BJ (cell line): ENCODE measurements at regions not wholly inside any gene's neighbourhood (a gene's known extent, or its start where the extent isn't known, plus 50 kb on each side); places are given as distances from the start of the nearest gene placed in this dataset.
A peak's percentile ranks its signal among the peaks of the same experiment; 100 is the strongest.

ENCODE experiments used
- CTCF ChIA-PET: fragments of 350-600 bp; formaldehyde crosslinking; extraction: SDS; loops from one replicate; lab custom pipeline; 2021; ENCODE audit warnings: antibody characterized with exemption, inconsistent platforms; lab: Yijun Ruan, JAX
- POLR2A ChIA-PET: fragments of 300-600 bp; sonication (Branson Sonifier 250); formaldehyde crosslinking; extraction: SDS; loops from one replicate; lab custom pipeline; 2021; ENCODE audit warnings: antibody characterized with exemption; lab: Charles Lee
- DNase-seq: peaks from one replicate; pipeline ENCODE4 v3.0.0-alpha.2; 2011; ENCODE audit warnings: low read depth
- H3K27me3 ChIP-seq: 2 replicates; pipeline ENCODE4 v1.6.0; 2011; ENCODE audit warnings: low read length; ENCODE audit not compliant: control insufficient read depth, insufficient read depth
- H3K36me3 ChIP-seq: 2 replicates; pipeline ENCODE4 v1.5.1; 2011; ENCODE audit warnings: low read length; ENCODE audit not compliant: control insufficient read depth, insufficient read depth
- H3K4me3 ChIP-seq: 2 replicates; pipeline ENCODE4 v1.5.1; 2011; ENCODE audit warnings: low read depth, mild to moderate bottlenecking, control low read depth, low read length
- TF ChIP-seq, protein P1 (sequence below): IDR thresholded peaks from 2 replicates; pipeline ENCODE4 v1.5.1; 2011; ENCODE audit warnings: low read depth, mild to moderate bottlenecking, control low read depth, inconsistent platforms, low read length, moderate library complexity; ENCODE audit not compliant: insufficient read depth

- DNase-seq: peak; percentile 47
- H3K36me3 ChIP-seq: no peaks in the 10 kb centered on the region
- ChIA-PET POLR2A (no interaction called here), CTCF (interaction anchor here (0.6 to 1.5 kb wide), 2 partner anchors 11 to 21 kb away, joined by 3 to 8 read pairs; no protein-coding TSS in a partner anchor)
- TF ChIP-seq, protein P1, sequence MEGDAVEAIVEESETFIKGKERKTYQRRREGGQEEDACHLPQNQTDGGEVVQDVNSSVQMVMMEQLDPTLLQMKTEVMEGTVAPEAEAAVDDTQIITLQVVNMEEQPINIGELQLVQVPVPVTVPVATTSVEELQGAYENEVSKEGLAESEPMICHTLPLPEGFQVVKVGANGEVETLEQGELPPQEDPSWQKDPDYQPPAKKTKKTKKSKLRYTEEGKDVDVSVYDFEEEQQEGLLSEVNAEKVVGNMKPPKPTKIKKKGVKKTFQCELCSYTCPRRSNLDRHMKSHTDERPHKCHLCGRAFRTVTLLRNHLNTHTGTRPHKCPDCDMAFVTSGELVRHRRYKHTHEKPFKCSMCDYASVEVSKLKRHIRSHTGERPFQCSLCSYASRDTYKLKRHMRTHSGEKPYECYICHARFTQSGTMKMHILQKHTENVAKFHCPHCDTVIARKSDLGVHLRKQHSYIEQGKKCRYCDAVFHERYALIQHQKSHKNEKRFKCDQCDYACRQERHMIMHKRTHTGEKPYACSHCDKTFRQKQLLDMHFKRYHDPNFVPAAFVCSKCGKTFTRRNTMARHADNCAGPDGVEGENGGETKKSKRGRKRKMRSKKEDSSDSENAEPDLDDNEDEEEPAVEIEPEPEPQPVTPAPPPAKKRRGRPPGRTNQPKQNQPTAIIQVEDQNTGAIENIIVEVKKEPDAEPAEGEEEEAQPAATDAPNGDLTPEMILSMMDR: no peak
- no peaks in the 10 kb centered on the region for H3K27me3 ChIP-seq
- H3K4me3 ChIP-seq: no peak overlapping the region
Measured at GRCh38 chr2:207274530-207275189, 108.9 kb upstream of the KLF7 start.

- ChIA-PET POLR2A (no interaction called here), CTCF (interaction anchor here (1.5 kb wide), 1 partner anchor 10 kb away, joined by 8 read pairs; no protein-coding TSS in a partner anchor)
- DNase-seq: no peak
- TF ChIP-seq, protein P1: no peak
- H3K4me3 ChIP-seq: no peak overlapping the region
- H3K36me3 ChIP-seq: no peaks in the 10 kb centered on the region
- no peaks in the 10 kb centered on the region for H3K27me3 ChIP-seq
Measured at GRCh38 chr2:207275779-207276178, 110.0 kb upstream of the KLF7 start.

DNA sequence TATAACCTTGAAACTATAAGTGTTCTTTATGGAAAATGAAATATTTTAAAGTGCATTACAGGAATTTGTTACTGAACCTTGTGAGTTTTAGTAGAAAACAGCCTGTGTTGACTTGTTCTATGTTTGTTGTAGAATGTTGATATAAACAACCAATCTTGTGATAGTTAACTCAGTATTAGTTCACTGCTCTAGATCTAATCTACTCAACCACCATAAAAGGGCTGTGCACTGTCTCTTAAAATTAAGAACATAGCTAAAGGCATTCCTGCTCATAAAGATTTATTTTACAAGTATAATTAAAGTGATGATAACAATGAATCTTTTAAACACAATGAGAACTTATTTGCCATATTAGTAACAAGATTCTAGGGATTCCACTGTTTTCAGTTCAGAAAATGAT, 110.5 kb upstream of the KLF7 start:
- no peak for DNase-seq
- Histone ChIP-seq H3K36me3 (no peaks in the 10 kb centered on the region), H3K4me3 (no peak overlapping the region), H3K27me3 (no peaks in the 10 kb centered on the region)
- CTCF ChIA-PET: interaction anchor here (1.5 kb wide), 1 partner anchor 9 kb away, joined by 8 read pairs; no protein-coding TSS in a partner anchor
- POLR2A ChIA-PET: no interaction called here
- TF ChIP-seq, protein P1: no peak

- no peak overlapping the region for H3K4me3 ChIP-seq
- POLR2A ChIA-PET: no interaction called here
- CTCF ChIA-PET: no interaction called here
- H3K27me3 ChIP-seq: no peaks in the 10 kb centered on the region
- TF ChIP-seq, protein P1: no peak
- DNase-seq: no peak
- no peaks in the 10 kb centered on the region for H3K36me3 ChIP-seq
Measured at GRCh38 chr2:207276858-207277257, 111.1 kb upstream of the KLF7 start.

DNA sequence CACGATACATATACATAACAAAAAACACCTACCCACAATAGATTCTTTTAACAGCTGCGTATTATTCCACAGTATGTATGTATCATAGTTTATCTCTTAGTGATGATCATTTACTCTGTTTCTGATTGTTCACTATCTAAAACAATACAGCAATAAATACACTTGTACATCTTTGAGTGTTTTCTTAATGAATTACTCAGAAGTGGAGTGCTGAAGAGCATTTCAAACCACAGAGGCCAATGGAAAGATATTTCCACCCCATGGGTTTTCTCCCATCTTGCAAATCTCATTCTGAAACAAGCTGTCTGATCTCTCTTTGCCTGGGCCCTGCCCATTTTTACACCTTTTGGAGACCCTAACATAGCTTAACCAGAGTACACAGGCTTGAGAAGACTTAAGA, 113.8 kb upstream of the KLF7 start:
- POLR2A ChIA-PET: no interaction called here
- Histone ChIP-seq H3K27me3 (no peaks in the 10 kb centered on the region), H3K36me3 (no peaks in the 10 kb centered on the region), H3K4me3 (no peak overlapping the region)
- CTCF ChIA-PET: interaction anchor here (0.6 to 0.8 kb wide), 2 partner anchors 9 to 10 kb away, joined by 3 read pairs; no protein-coding TSS in a partner anchor
- DNase-seq: no peak
- TF ChIP-seq, protein P1: no peak
